HL-60 (cell line): ENCODE measurements at regions not wholly inside any gene's neighbourhood (a gene's known extent, or its start where the extent isn't known, plus 50 kb on each side); places are given as distances from the start of the nearest gene placed in this dataset.

Source experiments
- DNase-seq, 2 experiments: peaks; one replicate each; pipeline ENCODE4 v3.0.0-alpha.2; 2010 to 2020; ENCODE audit warnings: low read depth in 1 of 2, low spot score in 1 of 2
- H3K27ac ChIP-seq: fragments of 250-450 bp; sonication (Bioruptor Pico); replicated peaks from 2 replicates; pipeline ENCODE4 v1.5.1; 2020; ENCODE audit warnings: mild to moderate bottlenecking, moderate library complexity
- H3K27me3 ChIP-seq: fragments of 250-450 bp; sonication (Bioruptor Pico); 2 replicates; pipeline ENCODE4 v1.5.1; 2021; ENCODE audit warnings: mild to moderate bottlenecking, moderate library complexity; ENCODE audit not compliant: insufficient read depth, poor library complexity, severe bottlenecking
- H3K4me3 ChIP-seq: replicated peaks from 2 replicates; pipeline ENCODE4 v1.5.1; 2011; ENCODE audit warnings: mild to moderate bottlenecking, control low read depth, low read length; ENCODE audit not compliant: insufficient read depth
- GABPA ChIP-seq: IDR thresholded peaks from 2 replicates; pipeline ENCODE4 v1.6.1; 2012; ENCODE audit warnings: low read depth
- POLR2AphosphoS5 ChIP-seq: IDR thresholded peaks from 2 replicates; pipeline ENCODE4 v1.6.1; 2012; ENCODE audit warnings: low read depth
- SPI1 ChIP-seq: IDR thresholded peaks from 2 replicates; pipeline ENCODE4 v1.6.1; 2012; ENCODE audit warnings: low read depth, mild to moderate bottlenecking, borderline replicate concordance
- TF ChIP-seq, protein P1 (sequence below): IDR thresholded peaks from one replicate; pipeline ENCODE4 v1.5.1; 2011; ENCODE audit warnings: low read length, control low read depth, inconsistent platforms; ENCODE audit not compliant: insufficient read depth
- TF ChIP-seq, protein P2 (sequence below): IDR thresholded peaks from 2 replicates; pipeline ENCODE4 v1.6.1; 2012; ENCODE audit warnings: low read depth; ENCODE audit not compliant: insufficient replicate concordance

DNA sequence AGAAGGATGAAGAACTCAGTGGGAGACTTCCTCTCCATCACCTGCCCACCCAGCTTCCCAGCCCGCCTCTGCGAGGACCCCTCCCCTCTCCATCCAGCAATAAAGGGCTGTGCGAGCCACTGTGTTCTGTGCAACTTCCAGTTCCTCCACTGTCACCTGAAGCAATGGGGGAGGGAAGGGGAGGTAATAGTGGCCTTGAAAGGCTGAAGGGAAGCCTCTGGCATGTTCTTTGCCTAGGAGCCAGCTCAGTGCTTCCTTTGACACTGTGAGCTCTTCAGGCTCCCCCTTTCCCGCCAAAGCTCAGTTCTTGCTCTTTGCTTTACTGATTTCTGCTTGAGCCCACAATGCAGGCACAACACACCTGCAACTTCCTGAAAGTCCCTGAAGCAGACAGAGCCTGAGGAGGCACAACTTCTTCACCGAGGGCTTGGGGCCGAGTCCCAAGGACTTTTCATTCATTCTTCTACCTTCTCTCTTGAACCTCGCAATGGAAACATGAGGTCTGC, 73.2 kb upstream of the DOCK9 start:
- Histone ChIP-seq H3K27me3 (peaks cover 85% of the 10 kb centered on the region), H3K4me3 (no peak overlapping the region), H3K27ac (no peak overlapping the region)
- no peak for DNase-seq
- TF ChIP-seq, protein P1, sequence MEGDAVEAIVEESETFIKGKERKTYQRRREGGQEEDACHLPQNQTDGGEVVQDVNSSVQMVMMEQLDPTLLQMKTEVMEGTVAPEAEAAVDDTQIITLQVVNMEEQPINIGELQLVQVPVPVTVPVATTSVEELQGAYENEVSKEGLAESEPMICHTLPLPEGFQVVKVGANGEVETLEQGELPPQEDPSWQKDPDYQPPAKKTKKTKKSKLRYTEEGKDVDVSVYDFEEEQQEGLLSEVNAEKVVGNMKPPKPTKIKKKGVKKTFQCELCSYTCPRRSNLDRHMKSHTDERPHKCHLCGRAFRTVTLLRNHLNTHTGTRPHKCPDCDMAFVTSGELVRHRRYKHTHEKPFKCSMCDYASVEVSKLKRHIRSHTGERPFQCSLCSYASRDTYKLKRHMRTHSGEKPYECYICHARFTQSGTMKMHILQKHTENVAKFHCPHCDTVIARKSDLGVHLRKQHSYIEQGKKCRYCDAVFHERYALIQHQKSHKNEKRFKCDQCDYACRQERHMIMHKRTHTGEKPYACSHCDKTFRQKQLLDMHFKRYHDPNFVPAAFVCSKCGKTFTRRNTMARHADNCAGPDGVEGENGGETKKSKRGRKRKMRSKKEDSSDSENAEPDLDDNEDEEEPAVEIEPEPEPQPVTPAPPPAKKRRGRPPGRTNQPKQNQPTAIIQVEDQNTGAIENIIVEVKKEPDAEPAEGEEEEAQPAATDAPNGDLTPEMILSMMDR = no peak
- TF ChIP-seq, protein P2, sequence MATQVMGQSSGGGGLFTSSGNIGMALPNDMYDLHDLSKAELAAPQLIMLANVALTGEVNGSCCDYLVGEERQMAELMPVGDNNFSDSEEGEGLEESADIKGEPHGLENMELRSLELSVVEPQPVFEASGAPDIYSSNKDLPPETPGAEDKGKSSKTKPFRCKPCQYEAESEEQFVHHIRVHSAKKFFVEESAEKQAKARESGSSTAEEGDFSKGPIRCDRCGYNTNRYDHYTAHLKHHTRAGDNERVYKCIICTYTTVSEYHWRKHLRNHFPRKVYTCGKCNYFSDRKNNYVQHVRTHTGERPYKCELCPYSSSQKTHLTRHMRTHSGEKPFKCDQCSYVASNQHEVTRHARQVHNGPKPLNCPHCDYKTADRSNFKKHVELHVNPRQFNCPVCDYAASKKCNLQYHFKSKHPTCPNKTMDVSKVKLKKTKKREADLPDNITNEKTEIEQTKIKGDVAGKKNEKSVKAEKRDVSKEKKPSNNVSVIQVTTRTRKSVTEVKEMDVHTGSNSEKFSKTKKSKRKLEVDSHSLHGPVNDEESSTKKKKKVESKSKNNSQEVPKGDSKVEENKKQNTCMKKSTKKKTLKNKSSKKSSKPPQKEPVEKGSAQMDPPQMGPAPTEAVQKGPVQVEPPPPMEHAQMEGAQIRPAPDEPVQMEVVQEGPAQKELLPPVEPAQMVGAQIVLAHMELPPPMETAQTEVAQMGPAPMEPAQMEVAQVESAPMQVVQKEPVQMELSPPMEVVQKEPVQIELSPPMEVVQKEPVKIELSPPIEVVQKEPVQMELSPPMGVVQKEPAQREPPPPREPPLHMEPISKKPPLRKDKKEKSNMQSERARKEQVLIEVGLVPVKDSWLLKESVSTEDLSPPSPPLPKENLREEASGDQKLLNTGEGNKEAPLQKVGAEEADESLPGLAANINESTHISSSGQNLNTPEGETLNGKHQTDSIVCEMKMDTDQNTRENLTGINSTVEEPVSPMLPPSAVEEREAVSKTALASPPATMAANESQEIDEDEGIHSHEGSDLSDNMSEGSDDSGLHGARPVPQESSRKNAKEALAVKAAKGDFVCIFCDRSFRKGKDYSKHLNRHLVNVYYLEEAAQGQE = no peak
- TF ChIP-seq POLR2AphosphoS5 = no peak
- no peak for TF ChIP-seq SPI1
- TF ChIP-seq GABPA = no peak

DNA sequence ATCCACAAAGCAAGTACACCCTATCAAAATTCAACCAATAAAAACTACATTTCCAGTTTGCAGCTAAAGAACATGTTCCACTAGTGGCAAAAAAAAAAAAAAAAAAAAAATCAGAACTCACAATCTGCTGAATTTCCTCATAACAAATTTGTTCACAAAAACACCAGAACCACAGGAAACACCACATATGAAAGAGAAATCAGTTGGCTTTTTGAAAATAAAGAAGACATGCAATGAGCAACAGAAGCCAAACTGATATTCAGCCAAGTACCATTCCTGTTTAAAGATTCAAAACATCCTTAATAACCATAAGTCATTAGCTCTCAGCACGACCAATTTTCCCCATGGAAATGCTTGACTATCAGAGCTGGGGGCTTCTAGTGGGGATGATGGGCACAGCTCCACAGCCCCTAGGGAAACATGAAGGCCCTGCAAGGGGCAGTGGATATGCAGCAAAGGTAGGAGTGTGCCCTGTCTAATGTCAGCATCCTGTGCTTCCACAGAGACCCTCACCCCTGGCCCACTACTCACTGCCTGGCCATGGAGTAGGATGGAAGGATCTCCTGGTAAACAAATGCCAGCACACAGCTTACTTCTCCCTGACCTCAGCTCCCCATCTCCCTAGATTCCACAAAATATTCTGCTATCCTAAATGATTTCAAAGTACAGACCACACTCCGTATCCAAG, 74.0 kb upstream of the DOCK9 start:
- Histone ChIP-seq H3K27ac (no peak overlapping the region), H3K27me3 (peaks cover 94% of the 10 kb centered on the region), H3K4me3 (no peak overlapping the region)
- no peak for DNase-seq
- TF ChIP-seq POLR2AphosphoS5 (no peak), SPI1 (no peak)

DNA sequence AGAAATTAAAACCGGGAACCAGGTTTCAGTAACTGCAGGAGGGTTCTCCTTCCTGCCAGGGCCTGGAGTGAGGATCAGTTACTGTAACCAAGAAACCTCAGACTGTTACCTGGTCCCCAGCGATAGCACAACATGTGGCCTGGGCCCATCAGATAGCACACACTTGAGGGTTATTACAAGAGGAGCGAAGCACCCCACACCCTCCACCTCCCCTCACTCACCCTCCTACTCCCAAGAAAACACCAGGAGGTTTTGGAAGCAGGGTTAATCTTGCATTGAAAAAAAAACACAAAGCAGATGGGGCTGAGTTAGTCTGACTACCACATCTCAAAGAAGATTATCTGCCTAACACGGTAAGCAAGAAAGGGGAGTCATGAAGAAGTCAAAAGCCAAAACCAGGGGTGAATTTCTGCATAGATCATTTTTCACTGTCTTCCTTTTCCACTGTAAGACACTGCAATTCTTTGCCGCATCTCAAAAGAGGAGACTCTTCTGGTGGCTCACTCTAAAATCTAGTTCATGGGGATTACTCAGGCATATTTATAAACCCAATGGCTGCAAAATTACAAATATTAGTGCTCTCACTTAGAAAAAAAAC, 75.9 kb upstream of the DOCK9 start:
- DNase-seq = no peak
- Histone ChIP-seq H3K4me3 (no peak overlapping the region), H3K27ac (no peak overlapping the region), H3K27me3 (peaks cover 89% of the 10 kb centered on the region)
- TF ChIP-seq, protein P1 = no peak
- TF ChIP-seq POLR2AphosphoS5 = no peak

DNA sequence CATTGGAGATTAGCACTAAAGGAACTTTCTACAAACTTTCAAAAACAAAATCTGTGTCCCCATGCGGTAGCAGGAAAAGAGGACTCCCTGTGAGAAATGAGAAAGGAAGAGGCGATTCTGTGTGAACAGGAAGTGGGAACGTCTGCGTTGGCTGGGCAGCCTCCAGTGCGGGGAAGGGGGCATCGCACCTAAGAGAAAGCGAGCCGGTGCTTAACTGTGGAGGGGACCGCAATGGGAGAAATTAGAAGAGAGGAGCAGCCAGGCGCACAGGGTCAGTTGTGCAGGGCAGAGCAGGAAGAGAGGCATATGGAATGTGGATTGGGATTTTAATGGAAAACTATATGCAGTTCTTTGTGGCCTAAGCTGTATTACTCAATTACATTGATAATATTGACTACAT, 77.4 kb upstream of the DOCK9 start:
- no peak for TF ChIP-seq GABPA
- TF ChIP-seq, protein P1 = no peak
- no peak for TF ChIP-seq SPI1
- TF ChIP-seq POLR2AphosphoS5 = no peak
- TF ChIP-seq, protein P2 = no peak
- no peak for DNase-seq
- Histone ChIP-seq H3K27me3 (peaks cover 76% of the 10 kb centered on the region), H3K4me3 (no peak overlapping the region), H3K27ac (no peak overlapping the region)
